ENCODE measurements at regions not wholly inside any gene's neighbourhood (a gene's known extent, or its start where the extent isn't known, plus 50 kb on each side); places are given as distances from the start of the nearest gene placed in this dataset.

GRCh38 chr4:140266958-140267568 is 106.4 kb upstream of the SCOC start:
- Histone ChIP-seq H4K20me1 (ENCODE audit: control insufficient read depth, insufficient read depth, low read length, poor library complexity, severe bottlenecking) (no peaks in the 10 kb centered on the region), H3K9ac (ENCODE audit: low read length) (no peak overlapping the region), H3K4me3 (ENCODE audit: control extremely low read depth in 1 of 5, extremely low read depth in 1 of 5, insufficient read depth in 1 of 5, low read depth in 2 of 5, low read length in 4 of 5) (no peak overlapping the region), H2AFZ (ENCODE audit: insufficient read depth, low read depth, low read length, poor library complexity, severe bottlenecking) (no peak overlapping the region), H3K4me2 (replicated peaks; ENCODE audit: low read depth, low read length, poor library complexity, severe bottlenecking) (no peak overlapping the region), H3K27me3 (replicated peaks in 1 of 4; ENCODE audit: control extremely low read depth in 1 of 4, control insufficient read depth in 3 of 4, insufficient read depth in 4 of 4, low read length in 3 of 4) (no peaks in the 10 kb centered on the region), H3K4me1 (ENCODE audit: control insufficient read depth in 2 of 2, insufficient read depth in 2 of 2, low read length in 2 of 2) (peaks cover 7% of the 10 kb centered on the region in 2 donors), H3K27ac (ENCODE audit: low read length in 2 of 2) (no peak overlapping the region), H3K79me2 (ENCODE audit: control insufficient read depth, insufficient read depth, low read length) (no peaks in the 10 kb centered on the region), H3K36me3 (replicated peaks in 1 of 2; ENCODE audit: control extremely low read depth in 1 of 2, control insufficient read depth in 1 of 2, extremely low read depth in 1 of 2, insufficient read depth in 2 of 2, low read length in 1 of 2) (no peaks in the 10 kb centered on the region), H3K9me3 (ENCODE audit: control extremely low read depth in 1 of 3, control insufficient read depth in 2 of 3, insufficient read depth in 1 of 3, low read length in 2 of 3) (no peaks in the 10 kb centered on the region)
- H3K27ac Mint-ChIP-seq, result no peak overlapping the region
- CTCF ChIA-PET, result interaction anchor here (0.7 to 1.0 kb wide), 3 partner anchors 14 to 615 kb away, joined by 3 read pairs; no protein-coding TSS in a partner anchor
- H3K27me3 Mint-ChIP-seq, result peaks cover 14% of the 10 kb centered on the region
- H3K4me3 Mint-ChIP-seq, result no peak overlapping the region
- no peak for DNase-seq
- H3K4me1 Mint-ChIP-seq, result peaks cover 8% of the 10 kb centered on the region
- H3K9me3 Mint-ChIP-seq (ENCODE audit: insufficient read depth), result no peaks in the 10 kb centered on the region
- intact Hi-C loops (cut with micrococcal nuclease), result no loop called here
- ATAC-seq (ENCODE audit: low read depth), result no peak
- POLR2A ChIA-PET, result no interaction called here
- TF ChIP-seq EZH2 (IDR thresholded peaks at IDR 0.05; ENCODE audit: borderline replicate concordance, insufficient read depth, low read depth, low read length, poor library complexity, severe bottlenecking) (no peak), CTCF (IDR thresholded peaks at IDR 0.05) (no peak)
- 90% methylated on average over 7 of the region's 10 CpGs for WGBS (ENCODE audit: insufficient coverage)

- Histone ChIP-seq H3K4me2 (replicated peaks; ENCODE audit: low read depth, low read length, poor library complexity, severe bottlenecking) (no peak overlapping the region), H3K27me3 (replicated peaks in 1 of 4; ENCODE audit: control extremely low read depth in 1 of 4, control insufficient read depth in 3 of 4, insufficient read depth in 4 of 4, low read length in 3 of 4) (peaks cover 0 to 3% (median 0%) of the 10 kb centered on the region in 4 experiments), H3K36me3 (replicated peaks in 1 of 2; ENCODE audit: control extremely low read depth in 1 of 2, control insufficient read depth in 1 of 2, extremely low read depth in 1 of 2, insufficient read depth in 2 of 2, low read length in 1 of 2) (no peaks in the 10 kb centered on the region), H3K4me3 (ENCODE audit: control extremely low read depth in 1 of 5, extremely low read depth in 1 of 5, insufficient read depth in 1 of 5, low read depth in 2 of 5, low read length in 4 of 5) (no peak overlapping the region), H3K9me3 (ENCODE audit: control extremely low read depth in 1 of 3, control insufficient read depth in 2 of 3, insufficient read depth in 1 of 3, low read length in 2 of 3) (no peaks in the 10 kb centered on the region), H3K4me1 (ENCODE audit: control insufficient read depth in 2 of 2, insufficient read depth in 2 of 2, low read length in 2 of 2) (no peaks in the 10 kb centered on the region), H3K27ac (ENCODE audit: low read length in 2 of 2) (no peak overlapping the region), H3K79me2 (ENCODE audit: control insufficient read depth, insufficient read depth, low read length) (no peaks in the 10 kb centered on the region), H3K9ac (ENCODE audit: low read length) (no peak overlapping the region), H4K20me1 (ENCODE audit: control insufficient read depth, insufficient read depth, low read length, poor library complexity, severe bottlenecking) (no peaks in the 10 kb centered on the region), H2AFZ (ENCODE audit: insufficient read depth, low read depth, low read length, poor library complexity, severe bottlenecking) (no peak overlapping the region)
- Mint-ChIP-seq H3K4me1 (no peaks in the 10 kb centered on the region), H3K27ac (no peak overlapping the region), H3K9me3 (ENCODE audit: insufficient read depth) (no peaks in the 10 kb centered on the region), H3K27me3 (peaks cover 29% of the 10 kb centered on the region), H3K4me3 (no peak overlapping the region)
- ChIA-PET CTCF (interaction anchor here (1.7 kb wide), 1 partner anchor 8 kb away, joined by 5 read pairs; no protein-coding TSS in a partner anchor), POLR2A (no interaction called here)
- TF ChIP-seq EZH2 (IDR thresholded peaks at IDR 0.05; ENCODE audit: borderline replicate concordance, insufficient read depth, low read depth, low read length, poor library complexity, severe bottlenecking) (no peak), CTCF (IDR thresholded peaks at IDR 0.05) (no peak)
- WGBS (ENCODE audit: insufficient coverage), result no CpG with 5 or more reads among the region's 5 CpGs
- intact Hi-C loops (cut with micrococcal nuclease), result no loop called here
- ATAC-seq (ENCODE audit: low read depth) (no peak), DNase-seq (no peak)
Observed at GRCh38 chr4:140260227-140260626, 106.2 kb upstream of the MAML3 start.

All from B cell (primary cell).